Loucy (cell line): ENCODE measurements at regions not wholly inside any gene's neighbourhood (a gene's known extent, or its start where the extent isn't known, plus 50 kb on each side); places are given as distances from the start of the nearest gene placed in this dataset.

Experiments
- H2AFZ ChIP-seq: fragments of 200-600 bp; sonication (generic); 2 replicates; pipeline ENCODE4 v1.6.0; 2016; ENCODE audit warnings: antibody characterized with exemption, mild to moderate bottlenecking, low read length, moderate library complexity
- H3F3A ChIP-seq: fragments of 200-600 bp; 2 replicates; pipeline ENCODE4 v1.6.0; 2016; ENCODE audit warnings: antibody characterized with exemption, low read depth, mild to moderate bottlenecking
- H3K27me3 ChIP-seq: fragments of 200-600 bp; sonication (generic); 2 replicates; pipeline ENCODE4 v1.6.1; 2014; ENCODE audit warnings: low read length, mild to moderate bottlenecking; ENCODE audit not compliant: insufficient read depth, poor library complexity, severe bottlenecking
- H3K36me3 ChIP-seq: fragments of 200-600 bp; sonication (generic); 2 replicates; pipeline ENCODE4 v1.6.1; 2016; ENCODE audit warnings: low read length; ENCODE audit not compliant: insufficient read depth
- H3K4me1 ChIP-seq: fragments of 200-600 bp; sonication (generic); 2 replicates; pipeline ENCODE4 v1.5.1; 2014; ENCODE audit warnings: low read length, mild to moderate bottlenecking; ENCODE audit not compliant: insufficient read depth, poor library complexity, severe bottlenecking
- H3K4me2 ChIP-seq: fragments of 200-600 bp; sonication (generic); 2 replicates; pipeline ENCODE4 v1.6.0; 2014; ENCODE audit warnings: antibody characterized with exemption, low read length, low read depth, mild to moderate bottlenecking; ENCODE audit not compliant: poor library complexity, severe bottlenecking
- H3K4me3 ChIP-seq: fragments of 200-600 bp; sonication (generic); 2 replicates; pipeline ENCODE4 v1.5.1; 2014; ENCODE audit warnings: low read length, mild to moderate bottlenecking, mixed read lengths; ENCODE audit not compliant: poor library complexity, severe bottlenecking
- H3K79me2 ChIP-seq: fragments of 200-600 bp; sonication (generic); 2 replicates; pipeline ENCODE4 v1.6.1; 2014; ENCODE audit warnings: low read length; ENCODE audit not compliant: insufficient read depth
- H3K9ac ChIP-seq: fragments of 200-600 bp; sonication (generic); 2 replicates; pipeline ENCODE4 v1.6.0; 2014; ENCODE audit warnings: mild to moderate bottlenecking, low read depth, low read length, moderate library complexity; ENCODE audit not compliant: poor library complexity, severe bottlenecking
- H3K9me2 ChIP-seq: fragments of 200-600 bp; sonication (generic); replicated peaks from 2 replicates; pipeline ENCODE4 v1.6.1; 2016; ENCODE audit warnings: low read depth, low read length, mixed read lengths
- H3K9me3 ChIP-seq: fragments of 200-600 bp; sonication (generic); 2 replicates; pipeline ENCODE4 v1.6.1; 2014; ENCODE audit warnings: mild to moderate bottlenecking, antibody characterized with exemption, low read length, low read depth; ENCODE audit not compliant: insufficient read depth
- H4K20me1 ChIP-seq: fragments of 200-600 bp; sonication (generic); 2 replicates; pipeline ENCODE4 v1.6.0; 2014; ENCODE audit warnings: antibody characterized with exemption, low read length, mild to moderate bottlenecking; ENCODE audit not compliant: insufficient read depth, poor library complexity, severe bottlenecking
- EZH2phosphoT487 ChIP-seq: fragments of 200-600 bp; IDR thresholded peaks from 2 replicates; pipeline ENCODE4 v1.6.1; 2018; ENCODE audit warnings: antibody characterized with exemption, mild to moderate bottlenecking, moderate library complexity, borderline replicate concordance
- TF ChIP-seq, protein P1 (sequence below): fragments of 200-600 bp; sonication (generic); conservative IDR thresholded peaks from 2 replicates; pipeline ENCODE4 v1.5.1; 2014; ENCODE audit warnings: mild to moderate bottlenecking, antibody characterized with exemption, low read length

DNA sequence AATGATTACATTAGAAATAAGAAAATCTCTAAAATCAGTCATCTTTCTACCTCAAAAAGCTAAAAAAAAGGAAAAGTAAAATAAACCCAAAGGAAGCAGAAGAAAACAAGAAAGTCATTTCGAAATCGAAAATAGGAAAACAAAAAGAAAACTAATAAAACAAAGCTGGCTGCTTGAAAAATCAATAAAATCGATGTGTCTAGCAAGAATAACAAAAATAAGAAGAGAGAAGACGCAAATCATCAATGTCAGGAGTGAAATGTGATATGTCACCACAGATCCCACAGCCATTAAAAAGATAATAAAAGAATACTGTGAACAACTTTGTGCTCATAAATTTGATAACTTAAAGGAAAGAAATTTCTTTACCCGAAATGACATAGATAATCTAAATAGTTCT lies 218.1 kb upstream of the S1PR3 start:
- Histone ChIP-seq H3K27me3 (no peaks in the 10 kb centered on the region), H3K9ac (no peak overlapping the region), H3K4me1 (peaks cover 61% of the 10 kb centered on the region), H2AFZ (no peak overlapping the region), H3K9me2 (no peaks in the 10 kb centered on the region), H3K36me3 (no peaks in the 10 kb centered on the region), H3K79me2 (no peaks in the 10 kb centered on the region), H3K4me2 (no peak overlapping the region), H3K9me3 (no peaks in the 10 kb centered on the region), H3F3A (peaks cover 12% of the 10 kb centered on the region), H4K20me1 (no peaks in the 10 kb centered on the region), H3K4me3 (no peak overlapping the region)
- TF ChIP-seq EZH2phosphoT487 = no peak

DNA sequence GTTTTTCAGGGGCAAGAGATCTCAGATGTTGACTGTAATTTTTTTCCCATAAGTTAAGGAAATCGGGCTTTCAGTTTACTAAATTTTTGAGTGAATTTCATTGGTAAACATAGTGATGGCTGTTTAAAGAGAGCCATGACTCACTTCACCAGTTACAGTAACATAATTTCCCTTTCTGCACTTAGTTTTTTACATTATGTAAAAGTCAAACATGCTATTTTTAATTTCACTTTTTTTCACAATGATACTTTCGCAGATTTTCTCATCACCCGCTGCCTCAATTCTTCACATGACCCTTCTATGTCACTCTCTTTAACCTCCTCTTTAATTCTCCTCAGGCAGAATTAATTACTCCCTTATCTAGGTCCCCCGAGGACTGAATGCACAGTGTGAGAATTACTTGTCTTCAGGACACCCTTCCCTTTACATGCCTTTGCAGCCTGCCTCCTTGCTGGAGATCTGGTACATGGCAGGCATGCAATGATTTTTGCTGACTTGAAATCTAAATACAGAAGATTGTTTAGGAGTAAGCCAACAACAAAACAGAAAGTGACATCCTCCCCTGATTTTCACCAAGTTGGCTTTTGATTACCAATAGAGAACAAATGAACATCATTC lies 217.5 kb upstream of the S1PR3 start:
- Histone ChIP-seq H3K9me3 (no peaks in the 10 kb centered on the region), H3K9ac (peak overlapping the region; percentile 49), H3K79me2 (no peaks in the 10 kb centered on the region), H3K9me2 (no peaks in the 10 kb centered on the region), H3F3A (peaks cover 17% of the 10 kb centered on the region), H3K4me2 (peak overlapping the region; percentile 57), H3K4me1 (peaks cover 67% of the 10 kb centered on the region), H3K4me3 (peak overlapping the region; percentile 19), H3K27me3 (no peaks in the 10 kb centered on the region), H2AFZ (peak overlapping the region; percentile 72), H4K20me1 (no peaks in the 10 kb centered on the region), H3K36me3 (no peaks in the 10 kb centered on the region)
- no peak for TF ChIP-seq EZH2phosphoT487
- TF ChIP-seq, protein P1, sequence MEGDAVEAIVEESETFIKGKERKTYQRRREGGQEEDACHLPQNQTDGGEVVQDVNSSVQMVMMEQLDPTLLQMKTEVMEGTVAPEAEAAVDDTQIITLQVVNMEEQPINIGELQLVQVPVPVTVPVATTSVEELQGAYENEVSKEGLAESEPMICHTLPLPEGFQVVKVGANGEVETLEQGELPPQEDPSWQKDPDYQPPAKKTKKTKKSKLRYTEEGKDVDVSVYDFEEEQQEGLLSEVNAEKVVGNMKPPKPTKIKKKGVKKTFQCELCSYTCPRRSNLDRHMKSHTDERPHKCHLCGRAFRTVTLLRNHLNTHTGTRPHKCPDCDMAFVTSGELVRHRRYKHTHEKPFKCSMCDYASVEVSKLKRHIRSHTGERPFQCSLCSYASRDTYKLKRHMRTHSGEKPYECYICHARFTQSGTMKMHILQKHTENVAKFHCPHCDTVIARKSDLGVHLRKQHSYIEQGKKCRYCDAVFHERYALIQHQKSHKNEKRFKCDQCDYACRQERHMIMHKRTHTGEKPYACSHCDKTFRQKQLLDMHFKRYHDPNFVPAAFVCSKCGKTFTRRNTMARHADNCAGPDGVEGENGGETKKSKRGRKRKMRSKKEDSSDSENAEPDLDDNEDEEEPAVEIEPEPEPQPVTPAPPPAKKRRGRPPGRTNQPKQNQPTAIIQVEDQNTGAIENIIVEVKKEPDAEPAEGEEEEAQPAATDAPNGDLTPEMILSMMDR = peak; percentile 39

DNA sequence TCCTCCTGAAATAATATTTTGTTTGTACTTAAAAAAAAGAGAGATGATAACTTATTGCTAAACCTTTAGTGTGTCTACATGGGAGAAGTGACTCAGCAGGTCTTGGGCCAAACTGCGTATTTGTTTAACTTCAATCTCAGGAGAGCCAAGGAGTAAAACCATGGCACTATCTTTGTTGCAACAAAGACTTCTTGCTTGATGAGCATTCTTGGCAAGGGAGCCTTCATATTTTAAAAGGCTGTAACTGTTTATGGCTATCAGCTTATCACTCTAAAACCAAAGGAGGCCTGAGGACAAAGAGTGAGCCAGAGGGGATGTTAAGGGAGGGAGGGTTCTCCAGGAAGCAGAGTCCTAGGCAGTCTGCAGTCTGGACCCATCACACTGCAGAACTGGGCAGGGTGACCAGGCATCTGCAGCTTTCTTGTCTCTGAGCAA lies 216.2 kb upstream of the S1PR3 start:
- Histone ChIP-seq H4K20me1 (no peaks in the 10 kb centered on the region), H3K79me2 (no peaks in the 10 kb centered on the region), H3K4me2 (peak overlapping the region; percentile 57), H3F3A (peaks cover 17% of the 10 kb centered on the region), H3K4me3 (no peak overlapping the region), H3K27me3 (no peaks in the 10 kb centered on the region), H3K36me3 (no peaks in the 10 kb centered on the region), H3K9me3 (no peaks in the 10 kb centered on the region), H3K4me1 (peaks cover 74% of the 10 kb centered on the region), H3K9ac (peak overlapping the region; percentile 10), H2AFZ (peak overlapping the region; percentile 39), H3K9me2 (no peaks in the 10 kb centered on the region)
- TF ChIP-seq EZH2phosphoT487 = no peak

DNA sequence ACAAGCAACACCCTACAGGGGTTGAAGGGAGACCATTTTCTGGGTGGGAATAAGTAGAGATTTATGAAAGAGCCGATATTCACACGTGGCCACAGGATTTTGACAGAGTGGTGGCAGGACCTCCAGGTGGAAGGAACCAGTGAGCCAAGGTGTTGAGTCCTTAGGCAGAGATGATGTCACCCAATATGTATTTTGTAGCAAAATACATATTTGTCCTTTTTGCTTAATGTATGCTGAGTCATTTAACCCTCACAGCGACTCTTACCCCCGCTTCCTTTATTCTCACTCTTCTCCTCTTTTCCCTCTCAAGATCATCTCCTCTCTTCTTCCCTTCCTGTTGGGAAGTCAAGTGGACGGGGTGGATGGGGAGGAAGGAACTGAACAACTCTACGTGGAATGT lies 215.7 kb upstream of the S1PR3 start:
- peak overlapping the region; percentile 81 for H3K9ac ChIP-seq
- peak overlapping the region; percentile 39 for H2AFZ ChIP-seq
- TF ChIP-seq, protein P1 = no peak
- no peak for TF ChIP-seq EZH2phosphoT487
- no peak overlapping the region for H3K4me2 ChIP-seq
- H3F3A ChIP-seq = peaks cover 17% of the 10 kb centered on the region
- H3K4me1 ChIP-seq = peaks cover 77% of the 10 kb centered on the region
- H3K36me3 ChIP-seq = no peaks in the 10 kb centered on the region
- no peaks in the 10 kb centered on the region for H3K27me3 ChIP-seq
- no peaks in the 10 kb centered on the region for H3K9me3 ChIP-seq
- H3K79me2 ChIP-seq = no peaks in the 10 kb centered on the region
- no peaks in the 10 kb centered on the region for H4K20me1 ChIP-seq
- no peak overlapping the region for H3K4me3 ChIP-seq
- no peaks in the 10 kb centered on the region for H3K9me2 ChIP-seq
